ENCODE measurements at regions not wholly inside any gene's neighbourhood (a gene's known extent, or its start where the extent isn't known, plus 50 kb on each side); places are given as distances from the start of the nearest gene placed in this dataset.

DNA sequence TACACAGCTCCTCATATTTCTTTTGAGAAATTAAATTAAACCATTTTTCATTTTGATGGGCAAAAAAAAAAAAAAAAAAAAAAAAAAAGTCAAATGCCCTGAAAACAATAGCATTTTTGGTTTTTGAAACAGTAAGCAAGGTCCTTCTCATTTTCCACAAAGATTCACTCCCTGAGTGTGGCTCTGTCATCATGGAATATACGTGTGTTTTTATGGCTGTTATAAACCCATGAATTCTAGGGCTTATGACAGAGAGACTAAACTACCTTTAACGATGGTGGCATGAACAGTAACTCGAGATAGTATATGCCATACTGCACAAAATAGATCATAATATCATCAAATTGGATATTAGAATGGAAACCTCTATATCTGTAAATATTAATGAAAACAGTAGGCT, 179.2 kb upstream of the ZNF521 start:
- TF ChIP-seq, protein P1, sequence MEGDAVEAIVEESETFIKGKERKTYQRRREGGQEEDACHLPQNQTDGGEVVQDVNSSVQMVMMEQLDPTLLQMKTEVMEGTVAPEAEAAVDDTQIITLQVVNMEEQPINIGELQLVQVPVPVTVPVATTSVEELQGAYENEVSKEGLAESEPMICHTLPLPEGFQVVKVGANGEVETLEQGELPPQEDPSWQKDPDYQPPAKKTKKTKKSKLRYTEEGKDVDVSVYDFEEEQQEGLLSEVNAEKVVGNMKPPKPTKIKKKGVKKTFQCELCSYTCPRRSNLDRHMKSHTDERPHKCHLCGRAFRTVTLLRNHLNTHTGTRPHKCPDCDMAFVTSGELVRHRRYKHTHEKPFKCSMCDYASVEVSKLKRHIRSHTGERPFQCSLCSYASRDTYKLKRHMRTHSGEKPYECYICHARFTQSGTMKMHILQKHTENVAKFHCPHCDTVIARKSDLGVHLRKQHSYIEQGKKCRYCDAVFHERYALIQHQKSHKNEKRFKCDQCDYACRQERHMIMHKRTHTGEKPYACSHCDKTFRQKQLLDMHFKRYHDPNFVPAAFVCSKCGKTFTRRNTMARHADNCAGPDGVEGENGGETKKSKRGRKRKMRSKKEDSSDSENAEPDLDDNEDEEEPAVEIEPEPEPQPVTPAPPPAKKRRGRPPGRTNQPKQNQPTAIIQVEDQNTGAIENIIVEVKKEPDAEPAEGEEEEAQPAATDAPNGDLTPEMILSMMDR (IDR thresholded peaks at IDR 0.05; ENCODE audit: poor library complexity): no peak
- TF ChIP-seq EZH2phosphoT487 (IDR thresholded peaks at IDR 0.05; ENCODE audit: low read depth, severe bottlenecking, unreplicated experiment): no peak
